HEK293 (cell line): ENCODE measurements at regions not wholly inside any gene's neighbourhood (a gene's known extent, or its start where the extent isn't known, plus 50 kb on each side); places are given as distances from the start of the nearest gene placed in this dataset.

Experiments
- CTCF ChIA-PET: fragments of 350-600 bp; formaldehyde crosslinking; extraction: SDS; loops from one replicate; lab custom pipeline; 2021; ENCODE audit warnings: antibody characterized with exemption; lab: Yijun Ruan, JAX
- POLR2A ChIA-PET: fragments of 300-600 bp; formaldehyde crosslinking; extraction: SDS; loops from one replicate; lab custom pipeline; 2020; ENCODE audit warnings: antibody characterized with exemption, inconsistent platforms; lab: Yijun Ruan, JAX
- H3K27ac ChIP-seq: fragments of 200-500 bp; sonication (Bioruptor generic); 2 replicates; pipeline ENCODE4 v1.5.1; 2014; ENCODE audit warnings: low read depth, low read length, control low read depth, inconsistent platforms; ENCODE audit errors: extremely low read depth
- H3K36me3 ChIP-seq, 2 experiments: fragments of 200-500 bp in 1 of 2; sonication (Bioruptor generic) in 1 of 2; 1 replicate in 1 of 2; 2 replicates in 1 of 2; pipeline ENCODE4 v1.5.1; 2014 to 2017; ENCODE audit warnings: inconsistent platforms in 2 of 2, low read length in 2 of 2; ENCODE audit not compliant: control insufficient read depth in 2 of 2, insufficient read depth in 1 of 2
- H3K4me1 ChIP-seq: fragments of 200-500 bp; sonication (Bioruptor generic); 2 replicates; pipeline ENCODE4 v1.5.1; 2014; ENCODE audit warnings: mild to moderate bottlenecking, low read length, inconsistent platforms; ENCODE audit not compliant: control insufficient read depth, insufficient read depth
- H3K4me3 ChIP-seq: 2 replicates; pipeline ENCODE4 v1.5.1; 2011; ENCODE audit warnings: low read depth, mild to moderate bottlenecking, control low read depth, low read length, moderate library complexity
- H3K9me3 ChIP-seq: fragments of 200-500 bp; sonication (Bioruptor generic); 2 replicates; pipeline ENCODE4 v1.5.1; 2014; ENCODE audit warnings: low read depth, low read length, inconsistent platforms; ENCODE audit not compliant: control insufficient read depth, insufficient read depth
- GLI2 ChIP-seq: fragments of 450-650 bp; formaldehyde crosslinking; IDR thresholded peaks from 2 replicates; pipeline ENCODE4; 2017; ENCODE audit warnings: missing biosample characterization, missing genetic modification characterization, low read depth, borderline replicate concordance
- MYNN ChIP-seq: fragments of 450-650 bp; formaldehyde crosslinking; IDR thresholded peaks from 2 replicates; pipeline ENCODE4 v1.5.1; 2016; ENCODE audit warnings: missing biosample characterization, missing genetic modification characterization, borderline replicate concordance
- PRDM4 ChIP-seq: fragments of 450-650 bp; formaldehyde crosslinking; IDR thresholded peaks from 2 replicates; pipeline ENCODE4 v1.5.1; 2017; ENCODE audit warnings: missing biosample characterization, missing genetic modification characterization
- SETDB1 ChIP-seq: IDR thresholded peaks from one replicate; pipeline ENCODE4 v1.6.1; 2017; ENCODE audit warnings: mild to moderate bottlenecking, low read length, moderate library complexity, mixed read lengths; ENCODE audit not compliant: insufficient read length
- TRIM28 ChIP-seq: IDR thresholded peaks from 2 replicates; pipeline ENCODE4 v1.6.1; 2011; ENCODE audit warnings: low read length, control low read depth, borderline replicate concordance
- WT1 ChIP-seq: fragments of 450-650 bp; formaldehyde crosslinking; IDR thresholded peaks from 2 replicates; pipeline ENCODE4 v1.5.1; 2016; ENCODE audit warnings: missing biosample characterization, missing genetic modification characterization
- ZBTB1 ChIP-seq: fragments of 450-650 bp; formaldehyde crosslinking; IDR thresholded peaks from 2 replicates; pipeline ENCODE4 v1.5.1; 2016; ENCODE audit warnings: missing biosample characterization, missing genetic modification characterization
- ZBTB17 ChIP-seq: fragments of 450-650 bp; formaldehyde crosslinking; IDR thresholded peaks from 2 replicates; pipeline ENCODE4 v1.5.1; 2016; ENCODE audit warnings: missing biosample characterization, missing genetic modification characterization
- ZFP69B ChIP-seq: fragments of 450-650 bp; formaldehyde crosslinking; IDR thresholded peaks from 2 replicates; pipeline ENCODE4 v1.5.1; 2016; ENCODE audit warnings: missing biosample characterization, missing genetic modification characterization
- ZNF10 ChIP-seq: fragments of 450-650 bp; formaldehyde crosslinking; IDR thresholded peaks from 2 replicates; pipeline ENCODE4 v1.5.1; 2017; ENCODE audit warnings: missing biosample characterization, missing genetic modification characterization
- ZNF114 ChIP-seq: fragments of 450-650 bp; formaldehyde crosslinking; IDR thresholded peaks from 2 replicates; pipeline ENCODE4 v1.5.0; 2017; ENCODE audit warnings: missing biosample characterization, missing genetic modification characterization
- ZNF155 ChIP-seq: fragments of 450-650 bp; formaldehyde crosslinking; IDR thresholded peaks from 2 replicates; pipeline ENCODE4 v1.5.1; 2016; ENCODE audit warnings: missing biosample characterization, missing genetic modification characterization
- ZNF184 ChIP-seq: fragments of 450-650 bp; IDR thresholded peaks from 2 replicates; pipeline ENCODE4 v1.5.1; 2018; ENCODE audit warnings: missing biosample characterization, mild to moderate bottlenecking, missing genetic modification characterization
- ZNF221 ChIP-seq: fragments of 450-650 bp; formaldehyde crosslinking; IDR thresholded peaks from 2 replicates; pipeline ENCODE4 v1.5.1; 2017; ENCODE audit warnings: missing biosample characterization, missing genetic modification characterization, borderline replicate concordance
- ZNF266 ChIP-seq: fragments of 450-650 bp; formaldehyde crosslinking; IDR thresholded peaks from 2 replicates; pipeline ENCODE4 v1.5.1; 2016; ENCODE audit warnings: missing biosample characterization, missing genetic modification characterization, low read depth
- ZNF350 ChIP-seq: fragments of 450-650 bp; formaldehyde crosslinking; IDR thresholded peaks from 2 replicates; pipeline ENCODE4 v1.5.0; 2017; ENCODE audit warnings: missing biosample characterization, mild to moderate bottlenecking, missing genetic modification characterization
- ZNF37A ChIP-seq: fragments of 450-650 bp; IDR thresholded peaks from 2 replicates; pipeline ENCODE4 v1.5.1; 2018; ENCODE audit warnings: missing biosample characterization, missing genetic modification characterization
- ZNF433 ChIP-seq: fragments of 450-650 bp; formaldehyde crosslinking; IDR thresholded peaks from 2 replicates; pipeline ENCODE4 v1.5.1; 2016; ENCODE audit warnings: missing biosample characterization, missing genetic modification characterization, low read depth
- ZNF580 ChIP-seq: fragments of 450-650 bp; formaldehyde crosslinking; IDR thresholded peaks from 2 replicates; pipeline ENCODE4 v1.5.1; 2016; ENCODE audit warnings: missing biosample characterization, missing genetic modification characterization
- ZNF600 ChIP-seq: fragments of 450-650 bp; formaldehyde crosslinking; IDR thresholded peaks from 2 replicates; pipeline ENCODE4 v1.5.1; 2016; ENCODE audit warnings: missing biosample characterization, missing genetic modification characterization
- ZNF621 ChIP-seq: fragments of 450-650 bp; formaldehyde crosslinking; IDR thresholded peaks from 2 replicates; pipeline ENCODE4 v1.5.1; 2017; ENCODE audit warnings: missing biosample characterization, missing genetic modification characterization
- ZNF660 ChIP-seq: fragments of 450-650 bp; IDR thresholded peaks from 2 replicates; pipeline ENCODE4 v1.5.1; 2018; ENCODE audit warnings: missing biosample characterization, mild to moderate bottlenecking, missing genetic modification characterization
- ZNF677 ChIP-seq: fragments of 450-650 bp; IDR thresholded peaks from 2 replicates; pipeline ENCODE4 v1.5.0; 2018; ENCODE audit warnings: missing biosample characterization, mild to moderate bottlenecking, missing genetic modification characterization, moderate library complexity
- ZNF692 ChIP-seq: fragments of 450-650 bp; formaldehyde crosslinking; IDR thresholded peaks from 2 replicates; pipeline ENCODE4 v1.5.1; 2016; ENCODE audit warnings: missing biosample characterization, missing genetic modification characterization
- ZNF76 ChIP-seq: fragments of 450-650 bp; formaldehyde crosslinking; IDR thresholded peaks from 2 replicates; pipeline ENCODE4; 2016; ENCODE audit warnings: low read depth, missing biosample characterization, missing genetic modification characterization, borderline replicate concordance
- ZSCAN5A ChIP-seq: fragments of 450-650 bp; formaldehyde crosslinking; IDR thresholded peaks from 2 replicates; pipeline ENCODE4 v1.5.1; 2016; ENCODE audit warnings: missing biosample characterization, missing genetic modification characterization

- CTCF ChIA-PET = no interaction called here
- no peak overlapping the region for H3K4me3 ChIP-seq
- peak; percentile 91 for TF ChIP-seq SETDB1
- TF ChIP-seq WT1 = no peak
- TF ChIP-seq TRIM28 = peak; percentile 87; the same call in 1 of the 2 replicates
- TF ChIP-seq, all 188 proteins: peak for 2
- POLR2A ChIA-PET = no interaction called here
- Histone ChIP-seq H3K9me3 (no peaks in the 10 kb centered on the region), H3K36me3 (no peaks in the 10 kb centered on the region), H3K27ac (no peak overlapping the region), H3K4me1 (no peaks in the 10 kb centered on the region)
These were observed 123.9 kb downstream of the SLITRK6 start for GRCh38 chr13:85675151-85675907.

GRCh38 chr13:85671336-85671735, 127.9 kb downstream of the SLITRK6 start:
- no peak for TF ChIP-seq ZSCAN5A (tag by site-specific recombination)
- no peak for TF ChIP-seq ZNF350
- no peak for TF ChIP-seq ZBTB17 (tag by site-specific recombination)
- no peak for TF ChIP-seq ZFP69B (tag by site-specific recombination)
- TF ChIP-seq GLI2 (tag by site-specific recombination) = no peak
- no peak for TF ChIP-seq ZNF692
- no peak for TF ChIP-seq ZNF10
- ChIA-PET CTCF (no interaction called here), POLR2A (no interaction called here)
- H3K27ac ChIP-seq = no peak overlapping the region
- H3K4me1 ChIP-seq = no peaks in the 10 kb centered on the region
- H3K9me3 ChIP-seq = no peaks in the 10 kb centered on the region
- H3K36me3 ChIP-seq = no peaks in the 10 kb centered on the region
- H3K4me3 ChIP-seq = no peak overlapping the region

GRCh38 chr13:85666356-85666755, 132.9 kb downstream of the SLITRK6 start:
- no peak for TF ChIP-seq PRDM4
- no peak for TF ChIP-seq MYNN (tag by site-specific recombination)
- no peak for TF ChIP-seq ZNF37A (tag by site-specific recombination)
- no peak for TF ChIP-seq ZNF600 (tag by site-specific recombination)
- TF ChIP-seq ZNF660 = no peak
- TF ChIP-seq ZNF155 (tag by site-specific recombination) = no peak
- TF ChIP-seq ZNF184 = no peak
- TF ChIP-seq ZNF76 (tag by site-specific recombination) = no peak
- TF ChIP-seq ZNF677 (tag by site-specific recombination) = no peak
- no peak for TF ChIP-seq ZBTB1 (tag by site-specific recombination)
- TF ChIP-seq ZNF580 = no peak
- TF ChIP-seq ZNF114 = no peak
- TF ChIP-seq ZNF433 (tag by site-specific recombination) = no peak
- no peak for TF ChIP-seq ZNF621
- TF ChIP-seq ZNF221 = no peak
- TF ChIP-seq ZNF266 = no peak

More at GRCh38 chr13:85666356-85666755, 132.9 kb downstream of the SLITRK6 start:
- Histone ChIP-seq H3K27ac (no peak overlapping the region), H3K4me1 (no peaks in the 10 kb centered on the region), H3K36me3 (no peaks in the 10 kb centered on the region), H3K9me3 (no peaks in the 10 kb centered on the region), H3K4me3 (no peak overlapping the region)
- POLR2A ChIA-PET = no interaction called here
- CTCF ChIA-PET = interaction anchor here (0.6 kb wide), 1 partner anchor 46 kb away, joined by 3 read pairs; no protein-coding TSS in a partner anchor
